ENCODE measurements at regions not wholly inside any gene's neighbourhood (a gene's known extent, or its start where the extent isn't known, plus 50 kb on each side); places are given as distances from the start of the nearest gene placed in this dataset.

- TF ChIP-seq ZNF70 (CRISPR knock-in tag; IDR thresholded peaks at IDR 0.05) (no peak), ZC3H10 (CRISPR knock-in tag; IDR thresholded peaks at IDR 0.05) (no peak), RARB (CRISPR knock-in tag; IDR thresholded peaks at IDR 0.05) (no peak), ARNTL (CRISPR knock-in tag; IDR thresholded peaks at IDR 0.05; ENCODE audit: borderline replicate concordance, low read depth) (no peak), ZFP3 (CRISPR knock-in tag; IDR thresholded peaks at IDR 0.05) (no peak), GLIS3 (CRISPR knock-in tag; IDR thresholded peaks at IDR 0.05) (no peak), CSDC2 (CRISPR knock-in tag; IDR thresholded peaks at IDR 0.05) (no peak), CREB5 (CRISPR knock-in tag; IDR thresholded peaks at IDR 0.05; ENCODE audit: low read depth) (no peak), ESRRG (CRISPR knock-in tag; IDR thresholded peaks at IDR 0.05) (no peak), ZFP30 (CRISPR knock-in tag; IDR thresholded peaks at IDR 0.05) (no peak), TSHZ2 (CRISPR knock-in tag; IDR thresholded peaks at IDR 0.05) (no peak), ZNF8 (CRISPR knock-in tag; IDR thresholded peaks at IDR 0.05) (no peak), CSRNP3 (CRISPR knock-in tag; IDR thresholded peaks at IDR 0.05) (no peak), SNAI2 (CRISPR knock-in tag; IDR thresholded peaks at IDR 0.05) (no peak)
These were observed 645.7 kb upstream of the TENM4 start for GRCh38 chr11:80086496-80087055.

All from SK-N-SH treated with all-trans-retinoic acid at 6 μM for 48 hours (cell line).